Progenitor cell of endocrine pancreas (in vitro differentiated cells): ENCODE measurements at regions not wholly inside any gene's neighbourhood (a gene's known extent, or its start where the extent isn't known, plus 50 kb on each side); places are given as distances from the start of the nearest gene placed in this dataset.

Source experiments
- DNase-seq: peaks from one replicate; pipeline ENCODE4 v3.0.0; 2021; ENCODE audit warnings: low spot score; ENCODE audit not compliant: unreplicated experiment
- H3K27ac Mint-ChIP-seq: 2 replicates; pipeline ENCODE4 v1.8.0; 2021; ENCODE audit warnings: mild to moderate bottlenecking, moderate library complexity, mixed read lengths
- H3K27me3 Mint-ChIP-seq: 2 replicates; pipeline ENCODE4 v1.8.0; 2021; ENCODE audit warnings: mixed read lengths
- H3K36me3 Mint-ChIP-seq: 2 replicates; pipeline ENCODE4 v1.8.0; 2022; ENCODE audit warnings: mixed read lengths; ENCODE audit not compliant: insufficient read depth
- H3K4me1 Mint-ChIP-seq: 2 replicates; pipeline ENCODE4 v1.8.0; 2021; ENCODE audit warnings: low read depth, mixed read lengths
- H3K4me3 Mint-ChIP-seq: 2 replicates; pipeline ENCODE4 v1.8.0; 2021; ENCODE audit warnings: low read depth, mild to moderate bottlenecking, moderate library complexity, mixed read lengths
- H3K9me3 Mint-ChIP-seq: 2 replicates; pipeline ENCODE4 v1.8.0; 2021; ENCODE audit warnings: low read depth, mixed read lengths
- CTCF ChIP-seq: fragments of 200-600 bp; sonication (generic); IDR thresholded peaks from one replicate; pipeline ENCODE4 v1.5.0; 2021; ENCODE audit warnings: antibody characterized with exemption, mild to moderate bottlenecking; ENCODE audit not compliant: unreplicated experiment

GRCh38 chr2:61758159-61758558, 95.7 kb downstream of the FAM161A start:
- Mint-ChIP-seq H3K9me3 (peaks cover 16% of the 10 kb centered on the region), H3K27ac (no peak overlapping the region), H3K4me1 (peaks cover 1% of the 10 kb centered on the region), H3K36me3 (peaks cover 4% of the 10 kb centered on the region), H3K4me3 (no peak overlapping the region), H3K27me3 (no peaks in the 10 kb centered on the region)
- no peak for DNase-seq
- TF ChIP-seq CTCF, result no peak

- no peaks in the 10 kb centered on the region for H3K27me3 Mint-ChIP-seq
- peaks cover 4% of the 10 kb centered on the region for H3K36me3 Mint-ChIP-seq
- no peak for TF ChIP-seq CTCF
- H3K4me3 Mint-ChIP-seq, result no peak overlapping the region
- no peak overlapping the region for H3K27ac Mint-ChIP-seq
- H3K4me1 Mint-ChIP-seq, result no peaks in the 10 kb centered on the region
- DNase-seq, result no peak
- peaks cover 17% of the 10 kb centered on the region for H3K9me3 Mint-ChIP-seq
These were observed 100.3 kb downstream of the FAM161A start for GRCh38 chr2:61753512-61753911.

- H3K36me3 Mint-ChIP-seq, result peaks cover 2% of the 10 kb centered on the region
- TF ChIP-seq CTCF, result no peak
- H3K27me3 Mint-ChIP-seq, result no peaks in the 10 kb centered on the region
- H3K27ac Mint-ChIP-seq, result no peak overlapping the region
- H3K4me1 Mint-ChIP-seq, result no peaks in the 10 kb centered on the region
- H3K9me3 Mint-ChIP-seq, result peaks cover 8% of the 10 kb centered on the region
- DNase-seq, result no peak
- H3K4me3 Mint-ChIP-seq, result no peak overlapping the region
These were observed 103.2 kb downstream of the FAM161A start for GRCh38 chr2:61750624-61751023.

DNA sequence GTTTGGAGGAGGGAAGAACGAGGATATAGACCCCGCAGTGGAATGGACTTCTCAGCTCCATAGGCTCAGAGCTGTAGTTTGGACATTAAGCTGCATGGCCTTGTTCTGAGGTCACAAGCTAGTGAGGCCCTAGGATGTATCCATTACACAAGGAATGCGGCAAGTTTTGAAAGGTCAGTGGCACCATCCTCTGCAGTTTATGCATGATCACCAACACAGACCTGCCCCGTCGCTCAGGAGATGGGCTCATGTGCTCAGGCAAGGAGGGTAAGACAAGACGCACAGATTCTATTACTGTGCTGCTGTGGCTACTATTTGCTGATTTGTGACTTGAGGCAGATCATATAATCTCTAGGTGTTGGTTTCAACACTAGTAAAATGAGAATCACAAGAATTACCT, 110.9 kb downstream of the FAM161A start:
- no peak overlapping the region for H3K27ac Mint-ChIP-seq
- no peaks in the 10 kb centered on the region for H3K4me1 Mint-ChIP-seq
- no peaks in the 10 kb centered on the region for H3K9me3 Mint-ChIP-seq
- no peak overlapping the region for H3K4me3 Mint-ChIP-seq
- no peaks in the 10 kb centered on the region for H3K27me3 Mint-ChIP-seq
- H3K36me3 Mint-ChIP-seq, result no peaks in the 10 kb centered on the region
- no peak for DNase-seq
- TF ChIP-seq CTCF, result no peak

GRCh38 chr2:61737841-61738240, 116.0 kb downstream of the FAM161A start:
- Mint-ChIP-seq H3K27me3 (no peaks in the 10 kb centered on the region), H3K36me3 (no peaks in the 10 kb centered on the region), H3K4me3 (no peak overlapping the region), H3K9me3 (no peaks in the 10 kb centered on the region), H3K27ac (no peak overlapping the region), H3K4me1 (no peaks in the 10 kb centered on the region)
- DNase-seq, result no peak
- TF ChIP-seq CTCF, result no peak
